ENCODE measurements at regions not wholly inside any gene's neighbourhood (a gene's known extent, or its start where the extent isn't known, plus 50 kb on each side); places are given as distances from the start of the nearest gene placed in this dataset.

- Histone ChIP-seq H3K27ac (no peak overlapping the region), H3K27me3 (ENCODE audit: insufficient read depth in 3 of 3, low read length in 2 of 3) (no peaks in the 10 kb centered on the region), H3K9me3 (no peaks in the 10 kb centered on the region), H3K36me3 (ENCODE audit: insufficient read depth in 1 of 2, low read depth in 1 of 2) (no peaks in the 10 kb centered on the region), H3K4me3 (no peak overlapping the region), H3K4me1 (no peaks in the 10 kb centered on the region)
- intact Hi-C loops (cut with DNase I), result no loop called here
- no peak for TF ChIP-seq CTCF (IDR thresholded peaks at IDR 0.05)
- 74 to 81% (median 81%) methylated on average over 2 of the region's 2 CpGs for WGBS, 3 donors
- ATAC-seq, result no peak
- DNase-seq, result no peak
Measured at GRCh38 chr6:67877288-67877687, 757.8 kb upstream of the ADGRB3 start.

GRCh38 chr6:67875877-67876383, 759.2 kb upstream of the ADGRB3 start:
- no peak overlapping the region for H3K27ac ChIP-seq
- TF ChIP-seq CTCF (IDR thresholded peaks at IDR 0.05), result no peak
- H3K4me1 ChIP-seq, result no peaks in the 10 kb centered on the region
- no peaks in the 10 kb centered on the region for H3K36me3 ChIP-seq (ENCODE audit: insufficient read depth in 1 of 2, low read depth in 1 of 2)
- no peaks in the 10 kb centered on the region for H3K27me3 ChIP-seq (ENCODE audit: insufficient read depth in 3 of 3, low read length in 2 of 3)
- no peaks in the 10 kb centered on the region for H3K9me3 ChIP-seq
- ATAC-seq (no peak), DNase-seq (no peak)
- H3K4me3 ChIP-seq, result no peak overlapping the region
- intact Hi-C loops (cut with DNase I), result no loop called here

- no peak for TF ChIP-seq CTCF (IDR thresholded peaks at IDR 0.05)
- Histone ChIP-seq H3K4me1 (no peaks in the 10 kb centered on the region), H3K9me3 (no peaks in the 10 kb centered on the region), H3K27me3 (ENCODE audit: insufficient read depth in 3 of 3, low read length in 2 of 3) (no peaks in the 10 kb centered on the region), H3K4me3 (no peak overlapping the region), H3K36me3 (ENCODE audit: insufficient read depth in 1 of 2, low read depth in 1 of 2) (no peaks in the 10 kb centered on the region), H3K27ac (no peak overlapping the region)
- DNase-seq (no peak), ATAC-seq (no peak)
- intact Hi-C loops (cut with DNase I), result no loop called here
Measured at GRCh38 chr6:67870321-67870720, 764.8 kb upstream of the ADGRB3 start.

- WGBS, 3 donors, result 81 to 83% (median 83%) methylated on average over 2 of the region's 2 CpGs
- H3K36me3 ChIP-seq (ENCODE audit: insufficient read depth in 1 of 2, low read depth in 1 of 2), result no peaks in the 10 kb centered on the region
- no peak overlapping the region for H3K4me3 ChIP-seq
- no peak for ATAC-seq
- no peak for TF ChIP-seq CTCF (IDR thresholded peaks at IDR 0.05)
- H3K27ac ChIP-seq, result no peak overlapping the region
- no peak for DNase-seq
- H3K4me1 ChIP-seq, result no peaks in the 10 kb centered on the region
- H3K27me3 ChIP-seq (ENCODE audit: insufficient read depth in 3 of 3, low read length in 2 of 3), result no peaks in the 10 kb centered on the region
- intact Hi-C loops (cut with DNase I), result no loop called here
- no peaks in the 10 kb centered on the region for H3K9me3 ChIP-seq
Measured at GRCh38 chr6:67863346-67863745, 771.7 kb upstream of the ADGRB3 start.

GRCh38 chr6:67854098-67854497, 781.0 kb upstream of the ADGRB3 start:
- TF ChIP-seq CTCF (IDR thresholded peaks at IDR 0.05), result no peak
- no peak for ATAC-seq
- H3K4me3 ChIP-seq, result no peak overlapping the region
- H3K9me3 ChIP-seq, result no peaks in the 10 kb centered on the region
- no peaks in the 10 kb centered on the region for H3K36me3 ChIP-seq (ENCODE audit: insufficient read depth in 1 of 2, low read depth in 1 of 2)
- no peak overlapping the region for H3K27ac ChIP-seq
- H3K4me1 ChIP-seq, result no peaks in the 10 kb centered on the region
- H3K27me3 ChIP-seq (ENCODE audit: insufficient read depth in 3 of 3, low read length in 2 of 3), result no peaks in the 10 kb centered on the region
- intact Hi-C loops (cut with DNase I), result no loop called here
- no peak for DNase-seq
